K562 (cell line): ENCODE measurements at regions not wholly inside any gene's neighbourhood (a gene's known extent, or its start where the extent isn't known, plus 50 kb on each side); places are given as distances from the start of the nearest gene placed in this dataset.

Experiments used
- BCL6 ChIP-seq: fragments of 250-450 bp; sonication (Bioruptor Pico); IDR thresholded peaks from 2 replicates; pipeline ENCODE4 v1.4.0; 2020
- CBX1 ChIP-seq: sonication (generic); IDR thresholded peaks from 2 replicates; pipeline ENCODE4 v1.6.1; 2016; ENCODE audit warnings: antibody characterized with exemption, low read depth, mild to moderate bottlenecking
- CREM ChIP-seq: IDR thresholded peaks from 2 replicates; pipeline ENCODE4 v1.6.1; 2014; ENCODE audit warnings: antibody characterized with exemption, low read depth
- E4F1 ChIP-seq: fragments of 250-450 bp; sonication (Bioruptor Pico); IDR thresholded peaks from 2 replicates; pipeline ENCODE4 v1.5.0; 2021; ENCODE audit warnings: mild to moderate bottlenecking, borderline replicate concordance
- HMGN3 ChIP-seq: IDR thresholded peaks from 2 replicates; pipeline ENCODE4 v1.6.1; 2011; ENCODE audit warnings: borderline replicate concordance, low read depth, mild to moderate bottlenecking, mixed read lengths, low read length; ENCODE audit not compliant: insufficient read length; ENCODE audit errors: extremely low read depth
- MAFG ChIP-seq: fragments of 450-650 bp; conservative IDR thresholded peaks from 2 replicates; pipeline ENCODE4 v1.6.1; 2016; ENCODE audit warnings: missing genetic modification characterization, missing compliant biosample characterization
- MAFK ChIP-seq: IDR thresholded peaks from 2 replicates; pipeline ENCODE4 v1.6.1; 2011; ENCODE audit warnings: low read length, improper control_type of control experiment
- NFIX ChIP-seq: fragments of 250-450 bp; sonication (Bioruptor Pico); IDR thresholded peaks from 2 replicates; pipeline ENCODE4 v1.4.0; 2020; ENCODE audit warnings: low read depth, mild to moderate bottlenecking, moderate library complexity
- SMARCA4 ChIP-seq: fragments of 450-650 bp; IDR thresholded peaks from 2 replicates; pipeline ENCODE4 v1.6.1; 2016
- SNRNP70 ChIP-seq: fragments of 200-400 bp; formaldehyde crosslinking; optimal IDR thresholded peaks from 2 replicates; pipeline ENCODE3; 2017; ENCODE audit warnings: low read depth, low read length
- TAL1 ChIP-seq: fragments of 450-650 bp; IDR thresholded peaks from 2 replicates; pipeline ENCODE4 v1.6.1; 2016; ENCODE audit warnings: mild to moderate bottlenecking
- ZNF124 ChIP-seq: sonication (generic); formaldehyde crosslinking; IDR thresholded peaks from 2 replicates; pipeline ENCODE4 v1.8.1; 2022; ENCODE audit warnings: missing genetic modification reagents
- ZNF316 ChIP-seq: fragments of 450-650 bp; IDR thresholded peaks from 2 replicates; pipeline ENCODE4 v1.6.1; 2016
- TF ChIP-seq, protein P1 (sequence below): fragments of 250-450 bp; sonication (Bioruptor Pico); IDR thresholded peaks from 2 replicates; pipeline ENCODE4 v1.8.0; 2021; ENCODE audit warnings: mild to moderate bottlenecking, moderate library complexity

- TF ChIP-seq E4F1 (CRISPR knock-in tag) (no peak), BCL6 (no peak), MAFK (peak; percentile 97), MAFG (tag) (peak; percentile 78), CREM (no peak), ZNF316 (peak; percentile 76), HMGN3 (no peak), CBX1 (no peak), SMARCA4 (no peak), TAL1 (no peak), SNRNP70 (no peak), NFIX (no peak), ZNF124 (no peak)
- TF ChIP-seq, protein P1, sequence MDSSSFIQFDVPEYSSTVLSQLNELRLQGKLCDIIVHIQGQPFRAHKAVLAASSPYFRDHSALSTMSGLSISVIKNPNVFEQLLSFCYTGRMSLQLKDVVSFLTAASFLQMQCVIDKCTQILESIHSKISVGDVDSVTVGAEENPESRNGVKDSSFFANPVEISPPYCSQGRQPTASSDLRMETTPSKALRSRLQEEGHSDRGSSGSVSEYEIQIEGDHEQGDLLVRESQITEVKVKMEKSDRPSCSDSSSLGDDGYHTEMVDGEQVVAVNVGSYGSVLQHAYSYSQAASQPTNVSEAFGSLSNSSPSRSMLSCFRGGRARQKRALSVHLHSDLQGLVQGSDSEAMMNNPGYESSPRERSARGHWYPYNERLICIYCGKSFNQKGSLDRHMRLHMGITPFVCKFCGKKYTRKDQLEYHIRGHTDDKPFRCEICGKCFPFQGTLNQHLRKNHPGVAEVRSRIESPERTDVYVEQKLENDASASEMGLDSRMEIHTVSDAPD (CRISPR knock-in tag) = no peak
Observed at GRCh38 chr2:49788300-49788699, 634.0 kb upstream of the FSHR start (continued).
